ENCODE measurements at regions not wholly inside any gene's neighbourhood (a gene's known extent, or its start where the extent isn't known, plus 50 kb on each side); places are given as distances from the start of the nearest gene placed in this dataset.

DNA sequence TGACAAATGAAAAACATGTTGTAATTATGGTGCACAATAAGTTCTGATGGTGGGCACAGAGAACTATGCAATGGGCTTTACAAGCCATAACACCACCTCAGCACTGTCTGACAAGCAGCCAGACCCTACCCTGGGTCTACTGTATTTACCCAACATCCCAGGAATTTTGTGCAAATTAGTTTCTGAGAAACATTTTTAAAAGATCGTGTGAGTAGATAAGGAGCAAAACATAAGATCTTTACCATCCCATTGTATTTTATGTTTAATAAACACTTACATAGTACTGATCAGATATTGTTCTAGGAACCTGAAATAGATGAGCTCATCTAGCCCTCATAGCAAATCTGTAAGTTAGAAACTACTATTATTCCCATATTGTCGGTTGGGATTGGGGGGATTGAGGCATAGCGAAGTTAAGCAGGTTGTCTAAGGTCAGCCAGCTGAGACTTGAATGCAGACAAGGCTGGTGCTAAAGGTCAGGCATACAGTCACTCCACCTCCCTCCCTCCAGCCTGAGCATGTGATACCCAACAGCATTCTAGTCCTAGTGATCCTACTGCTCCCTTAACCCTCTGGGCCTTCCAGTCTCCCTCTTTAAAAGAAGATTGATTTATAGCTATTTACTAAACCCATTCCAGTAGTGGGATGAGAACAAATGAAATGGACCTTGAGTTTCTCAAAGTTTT lies 67.4 kb upstream of the STAM2 start:
- H3K4me3 ChIP-seq (ENCODE audit: low read depth in 1 of 3, low read length in 3 of 3), result no peak overlapping the region
- peaks cover 0 to 16% of the 10 kb centered on the region in 2 donors for H3K9me3 ChIP-seq (ENCODE audit: control insufficient read depth in 2 of 2, insufficient read depth in 1 of 2, low read depth in 1 of 2, low read length in 1 of 2)
- no peaks in the 10 kb centered on the region for H3K4me1 ChIP-seq (ENCODE audit: control insufficient read depth in 3 of 3, insufficient read depth in 2 of 3, low read depth in 1 of 3, low read length in 2 of 3)
- 20 to 73% (median 57%) methylated on average over 3 of the region's 3 CpGs for WGBS, 3 donors
- peaks cover 0 to 2% (median 0%) of the 10 kb centered on the region in 3 donors for H3K27me3 ChIP-seq (ENCODE audit: control insufficient read depth in 3 of 3, insufficient read depth in 3 of 3, low read length in 3 of 3)
- DNase-seq (peak; percentile 68 to 71), FAIRE-seq (no peak)
- H3K27ac ChIP-seq (ENCODE audit: low read depth in 1 of 3, low read length in 2 of 3), result no peak overlapping the region
- H3K36me3 ChIP-seq (ENCODE audit: control insufficient read depth in 3 of 3, insufficient read depth in 2 of 3, low read depth in 1 of 3, low read length in 3 of 3), result no peaks in the 10 kb centered on the region

DNA sequence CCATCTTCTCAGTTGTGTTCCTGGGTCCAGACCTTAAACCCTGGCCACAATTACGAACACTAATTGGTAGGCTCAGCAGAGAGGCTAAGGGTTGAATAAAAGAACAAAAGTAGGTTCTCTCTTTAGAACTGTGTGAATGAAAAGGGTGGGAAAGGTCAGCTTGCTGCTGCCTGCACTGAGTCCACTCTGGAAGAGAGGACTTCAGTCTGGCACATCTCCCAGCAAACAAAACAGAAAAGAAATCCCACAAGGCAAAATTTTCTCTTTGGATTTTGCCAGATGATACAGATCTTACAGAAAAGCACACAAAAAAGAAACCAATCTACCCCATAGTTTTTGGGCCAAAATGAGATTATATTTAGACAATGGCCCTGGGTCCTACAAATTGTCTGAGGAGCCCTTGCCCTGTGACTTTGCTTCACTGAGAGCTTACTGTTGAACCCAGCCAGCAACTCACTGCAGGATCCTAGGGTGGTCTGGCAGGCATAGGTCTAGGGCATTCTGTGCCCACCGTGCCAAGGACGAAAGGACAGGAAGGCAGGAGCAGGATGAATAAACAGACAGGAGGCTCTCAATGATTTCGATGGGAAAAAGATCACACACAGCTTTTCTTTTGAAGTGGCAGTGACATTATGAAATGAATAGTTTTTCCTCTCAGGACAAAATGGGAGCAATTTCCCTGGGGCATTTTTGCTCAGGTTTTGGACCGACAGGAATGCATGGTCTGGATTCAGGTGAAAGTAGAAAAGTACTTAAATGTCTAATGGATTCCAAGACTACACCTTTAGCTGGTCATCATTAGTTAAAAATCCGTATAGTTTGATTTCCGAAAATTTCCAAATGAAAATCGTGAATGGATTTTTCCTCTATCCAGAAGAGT lies 68.4 kb upstream of the STAM2 start:
- H3K9me3 ChIP-seq (ENCODE audit: control insufficient read depth in 2 of 2, insufficient read depth in 1 of 2, low read depth in 1 of 2, low read length in 1 of 2), result peaks cover 0 to 16% of the 10 kb centered on the region in 2 donors
- WGBS, 3 donors, result 80 to 91% (median 89%) methylated on average over 8 of the region's 8 CpGs
- no peak for DNase-seq
- no peak overlapping the region for H3K27ac ChIP-seq (ENCODE audit: low read depth in 1 of 3, low read length in 2 of 3)
- H3K36me3 ChIP-seq (ENCODE audit: control insufficient read depth in 3 of 3, insufficient read depth in 2 of 3, low read depth in 1 of 3, low read length in 3 of 3), result no peaks in the 10 kb centered on the region
- FAIRE-seq, result no peak
- H3K4me1 ChIP-seq (ENCODE audit: control insufficient read depth in 3 of 3, insufficient read depth in 2 of 3, low read depth in 1 of 3, low read length in 2 of 3), result no peaks in the 10 kb centered on the region
- no peak overlapping the region for H3K4me3 ChIP-seq (ENCODE audit: low read depth in 1 of 3, low read length in 3 of 3)
- peaks cover 0 to under 1% (median 0%) of the 10 kb centered on the region in 3 donors for H3K27me3 ChIP-seq (ENCODE audit: control insufficient read depth in 3 of 3, insufficient read depth in 3 of 3, low read length in 3 of 3)

DNA sequence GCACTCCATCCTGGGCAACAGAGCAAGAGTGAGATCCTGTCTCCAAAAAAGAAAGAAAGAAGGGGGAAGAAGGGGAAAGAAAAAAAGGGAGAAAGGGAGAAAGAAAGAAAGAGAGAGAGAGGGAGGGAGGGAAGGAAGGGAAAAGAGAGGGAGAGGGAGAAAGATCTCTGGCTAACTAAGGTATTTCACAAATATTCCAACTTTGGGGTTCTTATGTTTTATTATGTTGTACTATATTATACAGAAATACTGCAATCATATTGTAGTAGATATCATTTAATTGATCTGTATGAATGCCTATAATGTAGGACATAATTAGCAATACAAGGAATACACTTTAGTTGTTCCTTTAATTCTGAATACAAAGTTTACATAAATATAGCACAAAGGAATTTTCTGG lies 70.1 kb upstream of the STAM2 start:
- H3K4me1 ChIP-seq (ENCODE audit: control insufficient read depth in 3 of 3, insufficient read depth in 2 of 3, low read depth in 1 of 3, low read length in 2 of 3), result no peaks in the 10 kb centered on the region
- H3K4me3 ChIP-seq (ENCODE audit: low read depth in 1 of 3, low read length in 3 of 3), result no peak overlapping the region
- FAIRE-seq (no peak), DNase-seq (no peak)
- no peak overlapping the region for H3K27ac ChIP-seq (ENCODE audit: low read depth in 1 of 3, low read length in 2 of 3)
- H3K9me3 ChIP-seq (ENCODE audit: control insufficient read depth in 2 of 2, insufficient read depth in 1 of 2, low read depth in 1 of 2, low read length in 1 of 2), result peaks cover 0 to 4% of the 10 kb centered on the region in 2 donors
- H3K27me3 ChIP-seq (ENCODE audit: control insufficient read depth in 3 of 3, insufficient read depth in 3 of 3, low read length in 3 of 3), result peaks cover 0 to 3% (median 0%) of the 10 kb centered on the region in 3 donors
- no peaks in the 10 kb centered on the region for H3K36me3 ChIP-seq (ENCODE audit: control insufficient read depth in 3 of 3, insufficient read depth in 2 of 3, low read depth in 1 of 3, low read length in 3 of 3)

DNA sequence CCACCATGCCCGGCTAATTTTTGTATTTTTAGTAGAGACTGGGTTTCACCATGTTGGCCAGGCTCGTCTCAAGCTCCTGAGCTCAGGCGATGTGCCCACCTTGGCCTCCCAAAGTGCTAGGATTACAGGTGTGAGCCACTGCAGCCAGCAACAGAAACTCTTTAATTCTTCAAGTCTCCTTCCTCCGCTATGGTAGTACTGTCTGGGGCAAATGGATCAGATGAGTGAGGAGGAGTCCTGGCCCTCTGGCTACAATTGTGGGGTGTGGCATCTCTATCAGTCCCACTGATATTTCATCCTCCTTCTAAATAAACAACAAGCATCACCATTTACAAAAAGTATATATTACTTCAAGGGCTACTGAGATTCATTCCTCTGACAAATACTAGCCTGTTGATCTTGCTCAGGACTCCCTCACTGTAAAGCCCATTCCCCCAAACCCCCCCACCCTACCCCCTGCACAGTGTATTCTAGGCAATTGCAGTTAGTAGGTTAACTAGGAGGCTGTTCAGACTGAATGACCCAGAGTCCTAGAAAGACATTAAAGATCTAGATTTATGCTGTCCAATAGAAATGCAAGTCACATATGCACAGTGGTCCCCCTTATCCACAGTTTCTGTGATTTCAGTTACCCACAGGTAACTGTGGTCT lies 71.2 kb upstream of the STAM2 start:
- Histone ChIP-seq H3K9me3 (ENCODE audit: control insufficient read depth in 2 of 2, insufficient read depth in 1 of 2, low read depth in 1 of 2, low read length in 1 of 2) (peaks cover 0 to under 1% of the 10 kb centered on the region in 2 donors), H3K36me3 (ENCODE audit: control insufficient read depth in 3 of 3, insufficient read depth in 2 of 3, low read depth in 1 of 3, low read length in 3 of 3) (no peaks in the 10 kb centered on the region), H3K27me3 (ENCODE audit: control insufficient read depth in 3 of 3, insufficient read depth in 3 of 3, low read length in 3 of 3) (peaks cover 0 to 3% (median 0%) of the 10 kb centered on the region in 3 donors), H3K27ac (ENCODE audit: low read depth in 1 of 3, low read length in 2 of 3) (no peak overlapping the region), H3K4me3 (ENCODE audit: low read depth in 1 of 3, low read length in 3 of 3) (no peak overlapping the region), H3K4me1 (ENCODE audit: control insufficient read depth in 3 of 3, insufficient read depth in 2 of 3, low read depth in 1 of 3, low read length in 2 of 3) (no peaks in the 10 kb centered on the region)
- no peak for FAIRE-seq
- WGBS, 3 donors, result 86 to 96% (median 91%) methylated on average over 4 of the region's 4 CpGs
- no peak for DNase-seq

DNA sequence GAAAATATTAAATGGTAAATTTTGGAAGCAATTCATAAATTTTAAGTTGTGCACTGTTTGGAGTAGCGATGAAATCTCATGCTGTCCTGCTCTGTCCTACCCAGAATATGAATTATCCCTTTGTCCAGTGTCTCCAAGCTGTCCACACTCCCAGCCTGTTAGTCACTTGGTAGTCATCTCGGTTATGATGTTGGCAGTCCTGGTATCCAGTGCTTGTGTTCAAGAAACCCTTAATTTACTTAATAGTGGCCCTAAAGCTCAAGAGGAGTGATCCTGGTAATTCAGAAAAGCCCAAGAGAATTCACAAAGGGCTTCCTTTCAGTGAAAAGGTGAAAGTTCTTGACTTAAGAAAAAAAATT lies 71.8 kb upstream of the STAM2 start:
- Histone ChIP-seq H3K9me3 (ENCODE audit: control insufficient read depth in 2 of 2, insufficient read depth in 1 of 2, low read depth in 1 of 2, low read length in 1 of 2) (no peaks in the 10 kb centered on the region), H3K27me3 (ENCODE audit: control insufficient read depth in 3 of 3, insufficient read depth in 3 of 3, low read length in 3 of 3) (peaks cover 0 to 3% (median 0%) of the 10 kb centered on the region in 3 donors), H3K36me3 (ENCODE audit: control insufficient read depth in 3 of 3, insufficient read depth in 2 of 3, low read depth in 1 of 3, low read length in 3 of 3) (no peaks in the 10 kb centered on the region), H3K27ac (ENCODE audit: low read depth in 1 of 3, low read length in 2 of 3) (no peak overlapping the region), H3K4me3 (ENCODE audit: low read depth in 1 of 3, low read length in 3 of 3) (no peak overlapping the region), H3K4me1 (ENCODE audit: control insufficient read depth in 3 of 3, insufficient read depth in 2 of 3, low read depth in 1 of 3, low read length in 2 of 3) (no peaks in the 10 kb centered on the region)
- DNase-seq (no peak), FAIRE-seq (no peak)
- 77 to 86% (median 82%) methylated on average over 2 of the region's 2 CpGs for WGBS, 3 donors

DNA sequence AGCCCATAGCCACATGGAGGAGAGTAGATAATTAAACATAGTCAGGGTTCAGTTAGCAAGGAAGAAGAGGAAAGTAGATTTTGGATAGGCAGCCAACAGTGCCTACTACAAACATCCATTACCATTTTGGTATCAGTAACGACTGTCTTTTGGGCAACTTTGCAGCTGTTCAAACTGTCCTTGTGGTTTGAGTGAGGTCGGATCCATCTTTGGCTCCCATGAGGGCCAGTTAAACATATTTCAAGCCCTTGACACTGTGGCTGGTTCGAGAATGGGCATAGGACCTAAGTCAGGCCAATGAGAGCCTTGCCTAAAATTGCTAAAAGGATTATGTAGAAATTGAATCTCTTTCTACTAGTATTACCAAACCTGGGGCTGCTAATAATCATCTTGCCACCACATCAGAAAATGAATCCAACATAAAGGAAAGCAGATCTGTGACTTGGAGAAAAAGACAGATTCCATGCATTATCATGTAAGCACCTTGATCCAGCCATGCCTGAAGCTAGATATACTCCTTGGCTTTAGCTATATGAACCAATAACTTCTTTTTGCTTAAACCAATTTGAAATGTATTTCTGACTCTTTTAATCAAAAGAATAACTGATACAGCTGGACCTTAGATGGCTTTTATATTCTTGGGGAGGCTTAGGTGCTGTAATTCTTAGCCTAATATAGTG lies 75.0 kb upstream of the STAM2 start:
- peaks cover 0 to 3% (median 0%) of the 10 kb centered on the region in 3 donors for H3K27me3 ChIP-seq (ENCODE audit: control insufficient read depth in 3 of 3, insufficient read depth in 3 of 3, low read length in 3 of 3)
- no peak for FAIRE-seq
- no peaks in the 10 kb centered on the region for H3K9me3 ChIP-seq (ENCODE audit: control insufficient read depth in 2 of 2, insufficient read depth in 1 of 2, low read depth in 1 of 2, low read length in 1 of 2)
- H3K4me1 ChIP-seq (ENCODE audit: control insufficient read depth in 3 of 3, insufficient read depth in 2 of 3, low read depth in 1 of 3, low read length in 2 of 3), result no peaks in the 10 kb centered on the region
- H3K27ac ChIP-seq (ENCODE audit: low read depth in 1 of 3, low read length in 2 of 3), result no peak overlapping the region
- DNase-seq, result no peak
- 72 to 77% (median 73%) methylated on average over 3 of the region's 3 CpGs for WGBS, 3 donors
- no peaks in the 10 kb centered on the region for H3K36me3 ChIP-seq (ENCODE audit: control insufficient read depth in 3 of 3, insufficient read depth in 2 of 3, low read depth in 1 of 3, low read length in 3 of 3)
- no peak overlapping the region for H3K4me3 ChIP-seq (ENCODE audit: low read depth in 1 of 3, low read length in 3 of 3)

DNA sequence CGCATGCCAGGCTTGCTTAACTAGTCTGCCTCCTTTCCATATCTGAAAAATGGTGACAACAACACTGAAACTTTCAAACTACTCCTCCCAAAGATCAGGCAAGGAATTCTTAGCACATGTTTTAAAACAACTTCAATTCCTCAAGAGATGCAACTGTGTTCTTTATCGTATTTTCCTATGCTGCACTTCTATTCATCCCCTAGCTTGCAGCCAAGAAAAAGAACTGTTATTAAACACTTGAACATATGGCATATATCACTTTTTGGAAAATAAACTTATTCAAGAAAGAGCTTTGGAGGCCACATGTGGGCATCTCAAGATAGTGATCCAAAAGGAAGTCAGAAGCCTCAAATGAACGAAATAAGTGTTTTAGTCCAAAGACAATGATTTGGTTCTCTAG lies 75.6 kb upstream of the STAM2 start:
- no peaks in the 10 kb centered on the region for H3K4me1 ChIP-seq (ENCODE audit: control insufficient read depth in 3 of 3, insufficient read depth in 2 of 3, low read depth in 1 of 3, low read length in 2 of 3)
- no peak overlapping the region for H3K27ac ChIP-seq (ENCODE audit: low read depth in 1 of 3, low read length in 2 of 3)
- H3K9me3 ChIP-seq (ENCODE audit: control insufficient read depth in 2 of 2, insufficient read depth in 1 of 2, low read depth in 1 of 2, low read length in 1 of 2), result no peaks in the 10 kb centered on the region
- 61 to 69% (median 64%) methylated on average over 3 of the region's 3 CpGs for WGBS, 3 donors
- H3K27me3 ChIP-seq (ENCODE audit: control insufficient read depth in 3 of 3, insufficient read depth in 3 of 3, low read length in 3 of 3), result peaks cover 0 to 3% (median 0%) of the 10 kb centered on the region in 3 donors
- no peaks in the 10 kb centered on the region for H3K36me3 ChIP-seq (ENCODE audit: control insufficient read depth in 3 of 3, insufficient read depth in 2 of 3, low read depth in 1 of 3, low read length in 3 of 3)
- DNase-seq (no peak), FAIRE-seq (no peak)
- H3K4me3 ChIP-seq (ENCODE audit: low read depth in 1 of 3, low read length in 3 of 3), result no peak overlapping the region

DNA sequence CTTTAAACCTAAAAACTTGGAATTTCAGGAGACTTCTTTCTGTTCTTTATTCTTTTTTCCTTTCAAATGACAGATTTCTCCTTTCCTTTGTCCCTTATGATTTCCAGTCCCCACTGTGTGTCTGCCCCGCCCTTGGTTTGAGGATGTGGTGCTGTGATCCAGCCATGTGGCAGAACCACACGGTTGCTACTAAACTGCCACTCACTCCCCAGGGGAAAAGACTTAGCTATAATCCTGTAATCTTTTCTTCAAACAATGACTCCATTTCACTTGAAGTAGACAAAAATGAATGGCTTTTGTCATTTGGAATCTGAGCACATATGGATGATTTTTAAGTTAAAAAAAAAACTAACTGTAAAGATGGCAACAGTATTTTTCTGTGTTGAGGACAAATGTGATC lies 76.2 kb upstream of the STAM2 start:
- Histone ChIP-seq H3K4me3 (ENCODE audit: low read depth in 1 of 3, low read length in 3 of 3) (no peak overlapping the region), H3K27me3 (ENCODE audit: control insufficient read depth in 3 of 3, insufficient read depth in 3 of 3, low read length in 3 of 3) (peaks cover 0 to 3% (median 0%) of the 10 kb centered on the region in 3 donors), H3K9me3 (ENCODE audit: control insufficient read depth in 2 of 2, insufficient read depth in 1 of 2, low read depth in 1 of 2, low read length in 1 of 2) (no peaks in the 10 kb centered on the region), H3K4me1 (ENCODE audit: control insufficient read depth in 3 of 3, insufficient read depth in 2 of 3, low read depth in 1 of 3, low read length in 2 of 3) (no peaks in the 10 kb centered on the region), H3K27ac (ENCODE audit: low read depth in 1 of 3, low read length in 2 of 3) (no peak overlapping the region), H3K36me3 (ENCODE audit: control insufficient read depth in 3 of 3, insufficient read depth in 2 of 3, low read depth in 1 of 3, low read length in 3 of 3) (no peaks in the 10 kb centered on the region)
- WGBS, 3 donors, result 64 to 75% (median 73%) methylated on average over 2 of the region's 2 CpGs
- DNase-seq, result no peak
- no peak for FAIRE-seq
